ENCODE measurements at regions not wholly inside any gene's neighbourhood (a gene's known extent, or its start where the extent isn't known, plus 50 kb on each side); places are given as distances from the start of the nearest gene placed in this dataset.

DNA sequence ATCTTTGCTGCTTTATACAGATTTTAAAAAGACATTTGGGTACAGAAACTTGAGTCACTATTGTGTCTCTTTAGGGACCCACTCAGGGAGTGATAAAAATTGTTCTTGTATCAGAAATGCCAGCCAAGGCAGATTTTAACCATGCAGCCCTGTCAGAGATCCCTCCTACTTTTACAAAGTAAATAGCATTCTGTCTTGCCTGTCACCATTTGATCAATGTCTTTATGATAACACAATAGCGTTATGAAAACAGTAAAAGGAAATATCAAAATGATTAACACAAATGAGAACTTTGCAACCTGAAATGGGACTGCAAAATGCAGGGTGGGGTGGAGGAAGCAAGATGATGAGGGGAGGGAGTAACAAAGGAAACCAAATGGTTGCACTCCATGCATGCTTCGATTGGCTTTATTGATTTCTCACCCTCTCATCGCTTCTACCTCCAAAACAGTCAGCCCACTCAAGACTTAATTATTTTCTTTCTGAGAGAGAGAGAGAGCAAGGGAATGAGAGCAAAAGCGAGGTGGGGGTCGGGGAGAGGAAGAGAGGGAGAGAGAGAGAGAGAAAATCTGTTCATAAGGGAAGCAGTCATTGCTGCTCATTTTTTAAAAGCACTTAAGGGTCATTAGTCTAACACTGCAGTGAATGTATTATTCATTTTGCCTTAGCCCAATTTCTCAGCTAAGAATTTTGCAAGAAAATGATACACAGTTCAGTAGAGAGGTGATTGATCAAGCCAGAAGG, 576.5 kb downstream of the CSNK1G3 start:
- no peak for DNase-seq

DNA sequence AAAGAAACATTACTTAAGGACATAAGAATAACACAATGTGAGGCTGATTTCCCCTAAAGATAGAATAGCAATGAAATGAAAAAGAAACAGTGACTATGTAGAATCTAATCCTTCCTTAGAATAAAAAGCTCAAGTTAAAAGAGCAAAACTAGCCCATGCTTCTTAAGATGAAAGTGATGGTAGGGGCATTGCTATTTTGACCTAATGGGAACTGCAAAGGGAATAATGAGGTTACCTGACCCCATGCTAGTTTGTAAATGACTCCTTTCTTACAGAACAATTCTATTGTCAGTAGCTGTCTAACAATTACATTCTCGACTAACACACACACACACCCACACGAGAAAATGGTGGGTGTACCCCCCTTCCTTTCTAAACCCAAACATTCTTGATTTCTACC, 575.8 kb downstream of the CSNK1G3 start:
- DNase-seq, result no peak

DNA sequence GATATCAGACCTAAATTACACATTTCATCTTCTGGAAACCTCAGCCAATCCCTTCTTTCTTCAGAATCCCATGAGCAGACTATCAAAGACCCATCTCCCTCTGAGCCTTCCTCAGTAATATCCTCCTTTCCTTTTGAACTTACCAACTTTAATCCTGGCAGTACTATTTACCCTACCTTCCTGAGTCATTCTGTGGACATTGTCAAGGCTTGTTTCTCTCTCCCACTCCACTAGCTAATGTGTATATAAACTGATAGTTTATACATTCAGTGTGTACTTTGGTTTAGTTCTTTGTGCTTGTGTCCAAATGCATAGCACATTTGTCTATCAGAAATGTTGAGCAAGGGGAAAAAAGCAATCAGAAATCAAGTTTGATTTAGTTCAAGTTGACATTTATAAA, 568.3 kb downstream of the CSNK1G3 start:
- DNase-seq, result no peak

DNA sequence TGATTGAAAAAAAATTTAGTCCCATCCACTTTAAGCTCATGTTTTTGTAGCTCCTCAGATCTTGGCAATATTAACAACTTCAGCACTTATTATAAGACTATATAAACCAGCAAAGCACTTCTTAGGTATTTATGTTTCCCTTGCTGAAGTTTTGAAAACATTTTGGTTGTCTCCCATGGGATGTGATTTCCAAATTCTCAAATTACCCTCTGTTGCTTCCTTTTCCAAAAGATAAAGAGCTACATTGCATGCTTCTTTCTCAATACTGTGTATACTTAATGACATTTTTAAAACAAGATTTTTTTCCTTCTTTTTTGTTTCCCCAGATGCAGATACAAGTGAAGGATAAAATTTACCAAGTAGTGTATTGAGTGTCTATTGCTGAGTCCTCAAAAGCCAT, 567.1 kb downstream of the CSNK1G3 start:
- DNase-seq, result no peak

DNA sequence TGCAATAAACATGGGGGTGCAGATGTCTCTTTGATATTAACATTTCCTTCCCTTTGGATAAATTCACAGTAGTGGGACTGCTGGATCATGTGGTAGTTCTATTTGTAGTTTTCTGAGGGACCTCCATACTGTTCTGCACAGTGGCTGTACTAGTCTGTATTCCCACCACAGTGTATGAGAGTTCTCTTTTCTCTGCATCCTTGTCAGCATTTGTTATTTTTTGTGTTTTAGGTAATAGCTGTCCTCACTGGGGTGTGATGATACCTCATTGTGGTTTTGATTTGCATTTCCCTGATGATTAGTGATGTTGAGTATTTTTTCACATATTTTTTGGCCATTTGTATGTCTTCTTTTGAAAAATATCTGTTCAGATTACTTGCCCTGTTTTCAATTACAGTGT, 562.5 kb downstream of the CSNK1G3 start:
- DNase-seq, result no peak

DNA sequence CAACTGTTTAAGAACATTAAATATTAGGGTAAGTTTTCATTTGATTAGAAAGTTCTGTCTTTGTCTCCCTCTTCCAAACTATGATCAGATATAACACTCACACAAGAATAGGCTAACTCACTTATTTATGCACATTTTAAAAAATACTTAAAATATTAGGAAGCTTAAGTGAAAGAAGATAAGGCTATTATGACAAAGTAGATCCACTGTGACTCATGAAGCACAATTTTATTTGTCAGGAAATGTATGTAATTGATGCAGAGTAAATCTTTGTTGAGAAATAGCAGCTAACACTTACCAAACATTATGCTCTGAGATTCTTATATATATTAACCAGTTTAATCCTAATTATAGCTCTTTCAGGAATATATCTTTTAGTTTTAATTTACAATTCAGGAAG, 560.6 kb downstream of the CSNK1G3 start:
- no peak for DNase-seq

DNA sequence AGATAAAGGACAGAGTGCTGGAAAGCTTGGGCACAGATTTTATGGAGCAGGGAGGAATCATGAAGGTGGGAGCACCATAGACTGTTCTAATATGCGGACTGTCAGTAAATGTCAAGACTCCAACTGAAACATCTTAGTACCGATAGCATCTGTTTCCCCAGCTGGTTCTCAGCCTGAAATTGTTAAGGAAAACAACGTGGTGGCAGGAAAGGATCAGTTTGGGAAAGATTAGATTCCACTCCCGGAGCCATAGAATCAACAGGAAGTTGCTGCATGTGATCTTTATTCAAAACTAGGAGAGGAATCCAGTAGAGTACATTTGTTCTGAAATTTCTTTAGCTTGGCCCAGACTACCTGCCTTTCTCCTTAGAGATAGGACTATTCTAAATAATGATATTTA, 559.1 kb downstream of the CSNK1G3 start:
- no peak for DNase-seq

DNA sequence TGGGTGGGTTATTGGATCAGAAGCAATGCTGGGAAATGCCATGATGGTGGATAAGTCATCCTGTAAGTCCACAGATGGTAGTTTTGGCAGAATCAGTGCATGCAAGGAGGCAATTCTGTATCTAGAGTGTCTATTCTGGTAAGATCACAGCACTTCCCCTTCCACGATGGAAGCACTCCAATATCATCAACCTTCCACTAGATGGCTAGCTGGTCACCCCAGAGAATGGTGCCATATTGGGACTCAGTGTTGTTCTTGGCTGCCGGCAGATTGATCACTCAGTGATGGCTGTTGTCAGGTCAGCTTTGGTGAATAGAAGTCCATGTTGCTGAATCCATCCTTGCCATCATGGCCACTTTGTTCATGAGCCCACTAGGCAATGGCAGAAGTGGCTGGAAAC, 553.5 kb downstream of the CSNK1G3 start:
- no peak for DNase-seq

DNA sequence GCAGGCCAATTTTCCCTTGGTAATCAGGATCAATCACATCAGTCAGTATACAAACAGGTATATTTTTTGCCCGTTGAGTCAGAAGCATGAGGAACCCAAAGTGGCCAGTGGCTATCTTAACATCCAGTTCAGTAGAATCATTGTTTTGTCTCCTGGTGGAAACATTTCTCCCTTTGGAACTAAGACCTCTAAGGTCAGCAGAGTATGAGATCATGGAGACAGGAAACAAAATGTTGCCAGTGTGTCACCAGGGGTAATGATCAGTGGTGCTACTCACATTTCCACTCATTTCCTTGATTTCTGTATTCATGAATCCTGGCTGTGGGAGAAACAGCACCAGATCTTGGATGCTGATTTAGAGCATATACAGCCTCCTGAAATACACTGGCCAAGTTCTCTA, 553.0 kb downstream of the CSNK1G3 start:
- no peak for DNase-seq

DNA sequence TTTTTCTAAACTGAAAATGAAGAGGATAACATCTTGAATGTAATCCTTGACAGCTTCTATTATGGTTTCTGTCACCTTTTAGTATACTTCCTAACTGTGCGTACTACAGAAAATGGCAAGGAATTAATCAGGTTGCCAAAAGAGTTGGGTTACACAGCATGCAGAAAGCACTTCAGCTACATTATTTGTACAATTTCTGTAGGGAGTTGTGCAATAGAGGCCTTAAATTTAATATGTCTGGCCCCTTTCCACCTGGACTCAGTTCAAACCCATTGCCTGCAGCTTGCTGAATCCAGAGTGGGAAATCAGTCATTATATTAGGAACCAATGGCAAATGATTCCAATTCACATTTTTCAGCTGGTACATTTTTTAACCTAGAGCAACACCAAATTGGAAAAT, 549.7 kb downstream of the CSNK1G3 start:
- DNase-seq, result no peak

DNA sequence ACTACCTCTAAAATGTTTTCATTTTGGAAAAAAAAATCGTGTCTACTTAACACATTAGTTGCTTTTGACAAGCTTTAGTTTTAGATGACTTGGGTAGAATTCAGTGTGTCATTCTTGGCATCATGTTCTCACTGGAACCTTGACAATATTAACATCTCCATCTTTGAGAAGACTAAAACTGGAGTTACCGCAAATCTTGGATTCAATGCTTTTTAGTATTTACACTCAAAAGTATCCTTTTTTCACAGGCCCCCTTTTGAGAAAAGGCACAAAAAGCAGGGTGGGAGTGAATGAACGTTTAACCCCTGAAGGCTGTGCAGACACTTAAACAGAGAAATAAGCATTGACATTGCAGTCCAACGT, 549.1 kb downstream of the CSNK1G3 start:
- no peak for DNase-seq

DNA sequence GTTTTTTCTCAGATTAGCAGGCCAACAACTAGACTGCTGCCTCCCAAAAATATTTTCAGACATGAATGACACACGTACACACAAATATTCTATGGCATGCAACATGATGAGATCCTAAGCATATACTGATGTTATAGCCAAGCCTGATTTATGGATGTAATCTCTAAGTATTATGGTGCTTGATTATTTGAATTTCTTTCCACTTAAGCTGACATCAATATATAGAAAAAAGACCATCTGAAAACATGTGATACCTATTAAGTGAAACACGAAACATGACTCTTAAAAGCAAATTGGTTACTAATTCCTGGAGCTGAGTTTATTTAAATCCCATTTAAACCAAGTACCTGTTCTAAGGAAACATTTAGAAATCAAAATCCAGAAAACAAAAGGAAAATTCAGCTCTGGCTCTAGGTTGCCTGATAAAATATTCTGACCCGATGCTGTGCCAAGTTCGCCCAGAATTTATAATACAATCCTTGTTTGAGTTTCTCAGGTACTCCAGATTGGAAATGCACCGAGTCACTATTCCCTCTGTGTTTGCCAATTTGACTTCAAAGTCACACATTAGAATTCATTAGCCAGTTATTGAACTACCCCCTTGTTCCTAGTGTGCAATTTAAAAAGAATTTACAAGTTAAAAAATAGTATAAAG, 548.6 kb downstream of the CSNK1G3 start:
- no peak for DNase-seq

DNA sequence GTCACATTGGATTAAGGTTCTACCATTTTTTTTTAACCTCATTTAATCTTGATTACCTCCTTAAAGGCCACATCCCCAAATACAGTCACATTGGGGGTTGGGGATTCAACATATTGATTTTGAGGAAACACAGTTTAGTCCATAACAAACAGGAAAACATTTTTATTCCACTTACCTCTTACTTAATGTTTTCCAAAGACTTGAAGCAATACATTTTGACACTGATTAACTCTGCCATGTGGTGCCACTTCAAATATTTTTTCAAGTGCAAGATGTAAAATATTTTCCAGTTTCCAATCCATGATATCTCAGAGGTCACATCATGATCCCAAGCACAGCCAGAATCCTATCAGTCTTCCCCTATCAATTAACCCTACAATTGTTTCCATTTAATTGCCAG, 548.0 kb downstream of the CSNK1G3 start:
- no peak for DNase-seq

DNA sequence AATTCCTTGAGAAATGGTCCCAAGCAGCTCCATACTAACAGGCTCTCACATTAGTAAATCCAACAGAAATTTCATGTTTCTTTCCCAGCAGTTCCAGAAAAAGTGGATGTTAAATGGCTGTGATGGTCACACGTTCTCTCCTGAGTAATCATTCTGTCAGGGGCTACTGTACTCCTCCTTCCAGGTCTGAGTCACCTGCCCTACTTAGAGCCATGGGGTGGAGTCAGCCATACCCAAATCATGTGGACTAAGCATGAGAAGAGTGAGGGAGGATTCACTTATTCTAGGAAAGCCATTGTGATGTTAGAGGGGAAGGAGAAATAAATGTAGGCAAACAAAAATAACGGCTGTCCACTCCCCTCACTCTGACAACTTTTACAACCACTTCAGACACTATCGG, 547.2 kb downstream of the CSNK1G3 start:
- no peak for DNase-seq

DNA sequence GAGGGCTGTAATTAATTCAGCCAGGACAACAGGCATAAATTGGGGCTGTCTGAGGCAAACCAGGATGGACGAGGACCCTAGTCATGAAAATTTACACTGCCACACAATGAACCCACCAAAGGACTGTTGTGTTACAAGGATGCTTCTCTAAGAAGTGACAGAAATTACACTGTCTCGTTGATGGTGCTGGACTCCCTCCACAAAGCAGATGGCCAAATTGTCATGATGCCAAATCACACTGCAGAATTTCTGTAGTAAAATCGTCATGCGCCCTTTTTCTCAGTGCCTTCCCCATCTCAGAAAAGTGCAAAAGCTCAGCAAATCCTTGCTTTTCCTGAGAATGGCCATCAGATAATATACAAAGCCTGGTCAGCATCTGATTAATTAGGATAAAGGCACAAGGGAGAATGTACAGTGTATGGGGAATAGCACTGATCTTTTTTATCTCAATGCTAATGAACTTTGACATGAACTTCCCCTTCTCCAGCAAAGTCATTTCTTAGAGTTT, 545.8 kb downstream of the CSNK1G3 start:
- no peak for DNase-seq

DNA sequence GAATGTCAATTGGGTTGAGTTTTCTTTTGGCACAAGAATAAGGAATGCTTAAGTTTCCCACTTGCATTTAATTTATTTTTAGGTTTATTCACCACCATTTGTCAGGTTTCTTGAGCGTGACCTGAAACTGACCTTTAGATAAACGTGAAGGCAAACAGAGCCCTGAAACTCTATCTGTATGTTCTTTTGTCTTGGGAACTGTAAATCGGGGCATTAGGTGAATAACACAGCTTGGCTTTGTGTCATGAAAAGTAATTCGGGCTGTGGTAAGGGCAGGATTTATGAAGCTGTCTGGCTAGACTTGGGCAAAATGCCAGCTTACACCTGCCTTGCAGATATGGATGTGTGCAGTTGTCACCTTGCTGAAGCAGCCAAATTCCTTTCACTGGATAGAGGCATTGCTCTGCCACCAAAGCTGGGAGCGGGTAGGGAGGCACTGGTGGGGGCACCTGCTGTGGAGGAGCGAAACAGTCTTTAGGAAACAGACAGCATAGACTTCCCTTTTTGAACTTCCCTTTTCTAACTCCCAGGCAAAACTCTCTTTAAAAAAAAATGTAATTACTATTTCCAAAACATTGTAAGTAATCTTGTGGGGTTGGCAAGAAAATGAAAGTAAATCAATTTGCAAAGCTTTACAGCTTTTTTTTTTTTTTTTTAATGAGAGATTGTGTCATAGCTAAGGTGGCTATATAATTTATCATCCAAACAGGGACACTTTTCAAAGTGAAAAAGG, 545.2 kb downstream of the CSNK1G3 start:
- peak; percentile 68 for DNase-seq

DNA sequence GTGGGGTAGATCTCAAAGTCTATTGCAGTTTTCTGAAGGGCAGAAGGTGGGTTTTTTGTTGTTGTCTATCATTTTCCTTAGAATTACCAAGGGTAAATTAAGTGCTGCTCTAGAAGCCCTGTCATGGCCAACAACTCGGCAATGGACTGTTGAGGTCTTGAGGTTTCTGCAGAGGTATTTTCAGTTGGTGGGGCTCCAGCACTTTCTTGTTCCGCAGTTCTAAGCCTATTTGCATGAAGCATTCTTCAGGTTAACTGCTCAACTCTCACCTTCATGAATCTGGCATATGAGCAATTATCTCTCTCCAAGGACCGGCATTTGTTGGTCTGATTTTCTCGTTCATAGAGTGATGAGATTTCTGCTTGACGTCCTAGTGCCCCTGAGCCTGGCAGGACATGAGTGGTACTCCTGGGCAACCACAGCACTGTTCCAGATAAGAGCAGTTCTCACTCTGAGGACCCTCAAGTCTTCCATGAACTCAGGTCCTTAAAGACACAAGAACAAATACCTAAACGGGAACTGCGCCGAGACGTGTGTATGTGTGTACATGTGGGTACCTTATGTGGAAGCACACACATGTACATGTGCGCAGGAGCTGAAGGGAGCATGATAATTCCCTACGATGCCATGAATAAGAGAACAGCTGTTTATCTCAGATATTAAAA, 544.5 kb downstream of the CSNK1G3 start:
- DNase-seq, result no peak

DNA sequence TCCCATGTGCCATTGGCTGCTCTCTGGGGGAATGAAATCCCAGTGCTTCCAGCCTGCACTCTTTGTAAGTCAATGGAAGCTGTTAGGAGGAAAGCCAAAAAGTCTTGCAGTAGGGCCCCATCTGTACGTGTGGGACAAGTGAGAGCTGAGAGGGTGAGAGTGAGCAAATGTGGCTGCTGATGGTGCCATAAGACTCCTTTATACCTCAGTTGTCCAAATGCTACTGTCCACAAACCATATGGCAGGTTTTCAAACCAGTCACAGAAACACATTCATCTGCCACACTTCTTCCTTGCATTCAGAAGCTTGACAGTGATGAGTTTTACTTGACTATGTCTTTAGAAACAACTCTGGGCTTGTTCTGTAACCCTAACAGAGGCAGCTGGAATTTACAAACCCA, 543.8 kb downstream of the CSNK1G3 start:
- DNase-seq, result no peak

DNA sequence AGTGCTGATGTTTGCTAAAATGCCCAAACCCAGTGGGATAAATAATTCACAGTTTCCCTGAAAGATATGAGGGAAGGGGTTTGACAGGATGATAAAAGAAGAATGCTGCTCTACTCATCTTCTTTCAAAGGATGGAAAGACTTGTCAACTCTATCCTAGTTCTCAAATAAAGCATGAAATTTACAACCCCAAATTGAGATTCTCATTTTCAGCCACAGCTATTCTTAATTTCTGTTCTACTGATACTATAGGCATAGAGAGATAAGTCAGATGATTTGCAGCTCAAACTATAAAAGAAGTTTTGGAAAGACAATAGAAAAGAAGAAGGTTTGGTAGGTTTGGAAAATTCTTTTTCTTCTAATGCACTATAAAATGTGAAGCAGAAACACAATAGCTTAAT, 542.6 kb downstream of the CSNK1G3 start:
- no peak for DNase-seq

DNA sequence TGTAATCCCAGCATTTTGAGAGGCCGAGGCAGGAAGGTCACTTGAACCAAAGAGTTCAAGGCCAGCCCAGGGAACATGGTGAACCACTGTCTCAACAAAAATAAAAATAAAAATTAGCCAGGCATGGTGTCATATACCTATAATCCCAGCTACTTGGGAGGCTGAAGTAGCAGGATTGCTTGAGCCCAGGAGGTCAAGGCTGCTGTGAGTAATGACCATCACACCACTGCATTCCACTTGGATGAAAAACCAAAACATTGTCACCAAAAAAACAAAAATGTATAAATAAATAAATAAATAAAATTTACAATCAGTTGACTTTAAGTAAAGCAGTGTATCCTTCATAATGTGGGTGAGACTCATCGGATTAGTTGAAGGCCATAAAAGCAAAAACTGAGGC, 541.4 kb downstream of the CSNK1G3 start:
- DNase-seq, result no peak

DNA sequence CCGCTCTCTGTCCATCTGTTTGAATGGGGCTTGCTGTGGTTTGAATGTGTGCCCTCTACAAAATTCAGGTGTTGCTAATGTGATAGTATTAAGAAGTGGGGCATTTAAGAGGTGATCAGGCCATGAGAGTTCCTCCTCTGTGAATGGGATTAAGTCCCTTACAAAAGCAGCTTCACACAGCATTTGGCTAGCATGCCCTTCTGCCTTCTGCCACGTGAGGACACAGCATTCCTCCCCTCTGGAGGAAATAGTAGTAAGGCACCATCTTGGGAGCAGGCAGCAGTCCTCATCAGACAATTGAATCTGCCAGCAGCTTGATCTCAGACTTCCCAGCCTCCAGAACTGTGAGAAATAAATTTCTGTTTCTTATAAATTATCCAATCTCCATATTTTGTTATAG, 540.2 kb downstream of the CSNK1G3 start:
- no peak for DNase-seq

DNA sequence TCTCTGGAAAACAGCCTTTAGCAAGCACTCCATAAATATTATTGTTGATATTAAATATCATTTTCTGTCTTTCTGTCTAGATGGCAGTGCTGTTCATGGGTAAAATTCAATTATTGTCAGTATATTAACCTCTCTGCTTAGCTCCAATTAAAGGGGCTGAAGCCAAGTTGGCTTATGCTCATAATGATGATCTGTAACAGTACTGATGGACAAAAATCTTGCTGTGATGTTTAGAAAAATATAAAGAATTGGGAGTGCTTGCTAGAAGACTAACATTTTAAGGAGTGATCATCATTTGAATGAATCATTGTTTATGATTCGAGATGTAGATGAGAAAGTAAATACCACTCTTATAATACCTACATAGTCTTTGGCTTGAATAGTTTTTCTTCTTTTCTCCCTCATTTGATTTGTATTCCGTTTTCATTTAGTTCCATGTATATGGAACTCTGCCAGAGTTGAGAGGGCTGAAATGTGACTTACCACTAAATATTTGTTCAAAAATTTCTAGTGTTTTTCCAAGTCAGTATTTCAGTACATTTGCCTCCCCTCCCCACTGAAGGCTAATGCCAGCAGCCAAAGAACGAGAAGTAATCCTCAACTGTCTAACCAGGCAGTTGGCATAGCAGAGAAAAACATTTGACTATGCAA, 538.3 kb downstream of the CSNK1G3 start:
- no peak for DNase-seq

DNA sequence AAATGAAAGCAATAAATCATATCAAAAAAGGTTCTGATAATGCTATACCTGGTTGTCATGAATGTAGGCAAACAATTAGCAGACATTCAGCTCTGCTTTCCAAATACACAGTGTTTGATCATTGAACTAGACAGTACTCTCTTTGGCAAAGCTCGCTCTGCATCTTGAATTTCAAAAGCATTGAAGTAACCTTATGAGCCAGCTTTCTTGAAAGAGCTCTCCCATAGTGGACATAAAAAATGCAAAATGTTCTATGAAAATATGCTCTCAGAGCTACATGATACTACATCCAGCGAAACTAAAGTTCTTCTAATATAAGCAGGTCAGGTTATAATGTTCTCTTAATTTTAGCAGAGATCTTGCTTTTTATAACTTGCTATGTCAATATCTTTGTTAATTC, 533.4 kb downstream of the CSNK1G3 start:
- no peak for DNase-seq
